ENCODE measurements at regions not wholly inside any gene's neighbourhood (a gene's known extent, or its start where the extent isn't known, plus 50 kb on each side); places are given as distances from the start of the nearest gene placed in this dataset.

- TF ChIP-seq KLF5 (IDR thresholded peaks at IDR 0.05; ENCODE audit: partially characterized antibody), result no peak
- no peak for TF ChIP-seq USF1 (IDR thresholded peaks at IDR 0.05; ENCODE audit: borderline replicate concordance, extremely low read length, insufficient read depth, low read depth, low read length)
- no peak for TF ChIP-seq POLR2A (IDR thresholded peaks at IDR 0.05; ENCODE audit: low read depth, low read length)
- TF ChIP-seq POLR2AphosphoS5 (IDR thresholded peaks at IDR 0.05; ENCODE audit: low read length), result no peak
- TF ChIP-seq NR2C1 (IDR thresholded peaks at IDR 0.05), result no peak
- no peak for TF ChIP-seq BRCA1 (IDR thresholded peaks at IDR 0.05; ENCODE audit: low read depth, low read length)
- no peak for TF ChIP-seq STAT3 (IDR thresholded peaks at IDR 0.05; ENCODE audit: low read depth, low read length)
- TF ChIP-seq SMC3 (IDR thresholded peaks at IDR 0.05; ENCODE audit: borderline replicate concordance, low read length), result no peak
Measured at GRCh38 chr4:126513596-126513995, 1119.2 kb upstream of the INTU start.
